KMS-11 (cell line): ENCODE measurements at regions not wholly inside any gene's neighbourhood (a gene's known extent, or its start where the extent isn't known, plus 50 kb on each side); places are given as distances from the start of the nearest gene placed in this dataset.

Experiments used
- H2AFZ ChIP-seq: fragments of 200-600 bp; sonication (generic); 2 replicates; pipeline ENCODE4 v1.6.1; 2016; ENCODE audit warnings: antibody characterized with exemption, mixed run types, low read depth
- H3K27ac ChIP-seq: fragments of 200-600 bp; sonication (generic); 2 replicates; pipeline ENCODE4 v1.6.1; 2016; ENCODE audit warnings: mild to moderate bottlenecking, mixed run types
- H3K27me3 ChIP-seq: fragments of 200-600 bp; sonication (generic); 2 replicates; pipeline ENCODE4 v1.6.1; 2017; ENCODE audit warnings: mild to moderate bottlenecking, low read depth, mixed run types, moderate library complexity; ENCODE audit not compliant: insufficient read depth
- H3K36me3 ChIP-seq: fragments of 200-600 bp; sonication (generic); 2 replicates; pipeline ENCODE4 v1.6.1; 2017; ENCODE audit warnings: mild to moderate bottlenecking, mixed run types; ENCODE audit not compliant: insufficient read depth
- H3K4me1 ChIP-seq: fragments of 200-600 bp; sonication (generic); 2 replicates; pipeline ENCODE4 v1.6.1; 2016; ENCODE audit warnings: mild to moderate bottlenecking, low read depth, mixed run types; ENCODE audit not compliant: poor library complexity, severe bottlenecking
- H3K4me2 ChIP-seq: fragments of 200-600 bp; sonication (generic); 2 replicates; pipeline ENCODE4 v1.7.0; 2016; ENCODE audit warnings: mild to moderate bottlenecking, mixed run types
- H3K4me3 ChIP-seq: fragments of 200-600 bp; sonication (generic); IDR thresholded peaks from 2 replicates; pipeline ENCODE4 v1.6.1; 2017; ENCODE audit warnings: low read depth, low read length, mixed read lengths; ENCODE audit not compliant: insufficient read depth
- H3K79me2 ChIP-seq: fragments of 200-600 bp; sonication (generic); 2 replicates; pipeline ENCODE4 v1.6.1; 2016; ENCODE audit warnings: low read depth, mixed run types; ENCODE audit not compliant: insufficient read depth
- H3K9ac ChIP-seq: fragments of 200-600 bp; sonication (generic); 2 replicates; pipeline ENCODE4 v1.6.1; 2016; ENCODE audit warnings: mild to moderate bottlenecking, mixed run types
- H4K20me1 ChIP-seq: fragments of 200-600 bp; sonication (generic); 2 replicates; pipeline ENCODE4 v1.6.1; 2016; ENCODE audit warnings: mild to moderate bottlenecking, mixed run types; ENCODE audit not compliant: insufficient read depth
- CTCF ChIP-seq: fragments of 200-600 bp; sonication (generic); conservative IDR thresholded peaks from 2 replicates; pipeline ENCODE4 v1.6.1; 2017; ENCODE audit warnings: low read depth, mild to moderate bottlenecking, antibody characterized with exemption, low read length, moderate library complexity, mixed read lengths

- no peak overlapping the region for H2AFZ ChIP-seq
- no peak overlapping the region for H3K4me2 ChIP-seq
- no peaks in the 10 kb centered on the region for H3K79me2 ChIP-seq
- H3K27ac ChIP-seq = no peak overlapping the region
- H3K4me3 ChIP-seq = no peak overlapping the region
- H3K4me1 ChIP-seq = peaks cover 5% of the 10 kb centered on the region
- TF ChIP-seq CTCF = no peak
- no peaks in the 10 kb centered on the region for H4K20me1 ChIP-seq
- no peaks in the 10 kb centered on the region for H3K36me3 ChIP-seq
- H3K9ac ChIP-seq = no peak overlapping the region
- H3K27me3 ChIP-seq = no peaks in the 10 kb centered on the region
Observed at GRCh38 chr4:66193487-66193886, 523.2 kb upstream of the EPHA5 start.

- Histone ChIP-seq H3K4me3 (no peak overlapping the region), H3K9ac (no peak overlapping the region), H3K27ac (no peak overlapping the region), H3K27me3 (no peaks in the 10 kb centered on the region), H3K36me3 (no peaks in the 10 kb centered on the region), H4K20me1 (no peaks in the 10 kb centered on the region), H3K4me2 (no peak overlapping the region), H2AFZ (no peak overlapping the region), H3K4me1 (no peaks in the 10 kb centered on the region), H3K79me2 (no peaks in the 10 kb centered on the region)
- no peak for TF ChIP-seq CTCF
Observed at GRCh38 chr4:66187175-66187720, 517.0 kb upstream of the EPHA5 start.

GRCh38 chr4:66186095-66186494 lies 515.8 kb upstream of the EPHA5 start:
- no peaks in the 10 kb centered on the region for H3K79me2 ChIP-seq
- H3K36me3 ChIP-seq = no peaks in the 10 kb centered on the region
- H3K27ac ChIP-seq = no peak overlapping the region
- H3K9ac ChIP-seq = no peak overlapping the region
- TF ChIP-seq CTCF = no peak
- H4K20me1 ChIP-seq = no peaks in the 10 kb centered on the region
- no peak overlapping the region for H3K4me3 ChIP-seq
- H3K27me3 ChIP-seq = no peaks in the 10 kb centered on the region
- H2AFZ ChIP-seq = no peak overlapping the region
- no peaks in the 10 kb centered on the region for H3K4me1 ChIP-seq
- no peak overlapping the region for H3K4me2 ChIP-seq

GRCh38 chr4:66182636-66183035 lies 512.3 kb upstream of the EPHA5 start:
- H3K4me1 ChIP-seq = no peaks in the 10 kb centered on the region
- no peak overlapping the region for H3K4me3 ChIP-seq
- no peak overlapping the region for H3K27ac ChIP-seq
- no peak for TF ChIP-seq CTCF
- H4K20me1 ChIP-seq = no peaks in the 10 kb centered on the region
- H3K79me2 ChIP-seq = no peaks in the 10 kb centered on the region
- no peak overlapping the region for H3K4me2 ChIP-seq
- H3K9ac ChIP-seq = no peak overlapping the region
- no peak overlapping the region for H2AFZ ChIP-seq
- H3K27me3 ChIP-seq = no peaks in the 10 kb centered on the region
- no peaks in the 10 kb centered on the region for H3K36me3 ChIP-seq
